ENCODE measurements at regions not wholly inside any gene's neighbourhood (a gene's known extent, or its start where the extent isn't known, plus 50 kb on each side); places are given as distances from the start of the nearest gene placed in this dataset.
A peak's percentile ranks its signal among the peaks of the same experiment; 100 is the strongest.
"Not testable (repeated sequence)": the region's sequence is repeated elsewhere in the genome, so short reads cannot be mapped to it uniquely, and the experiment has no call there.

GRCh38 chr1:166433404-166434304 lies 266.9 kb upstream of the FAM78B start:
- not testable (repeated sequence) for H2BK120ac ChIP-seq (ENCODE audit: low read depth, low read length); H3K4ac ChIP-seq (ENCODE audit: low read depth in 1 of 2, low read length in 2 of 2); H2BK15ac ChIP-seq (ENCODE audit: low read depth, poor library complexity, severe bottlenecking); H3K27me3 ChIP-seq (ENCODE audit: control insufficient read depth in 1 of 2, insufficient read depth in 1 of 2, low read length in 2 of 2); H2AFZ ChIP-seq (ENCODE audit: low read depth, low read length); H3K18ac ChIP-seq (ENCODE audit: low read depth in 1 of 2, low read length in 2 of 2); H4K8ac ChIP-seq (ENCODE audit: low read length); H2AK5ac ChIP-seq (ENCODE audit: low read length, severe bottlenecking); H3K23ac ChIP-seq (ENCODE audit: low read length in 2 of 2); H3K9ac ChIP-seq (ENCODE audit: low read length); H2BK5ac ChIP-seq (ENCODE audit: low read depth, low read length, poor library complexity, severe bottlenecking); H3K4me2 ChIP-seq (ENCODE audit: low read length, poor library complexity, severe bottlenecking); H3K9me3 ChIP-seq (ENCODE audit: control insufficient read depth, low read length); H3K27ac ChIP-seq (ENCODE audit: low read length, poor library complexity, severe bottlenecking); H3K4me1 ChIP-seq (ENCODE audit: control insufficient read depth, insufficient read depth, low read depth, low read length); H3K14ac ChIP-seq (ENCODE audit: low read length in 2 of 2); H3K79me1 ChIP-seq (replicated peaks; ENCODE audit: low read length, poor library complexity, severe bottlenecking); H4K91ac ChIP-seq (ENCODE audit: low read length); H3K4me3 ChIP-seq (ENCODE audit: insufficient read depth in 1 of 2, low read depth in 1 of 2, low read length in 2 of 2); H2BK12ac ChIP-seq (ENCODE audit: low read length in 2 of 2); H3K36me3 ChIP-seq (ENCODE audit: control insufficient read depth in 1 of 2, insufficient read depth in 2 of 2, low read depth in 1 of 2, low read length in 2 of 2)
- WGBS: 37% methylated on average over 5 of the region's 7 CpGs
- DNase-seq: peak; percentile 3

- no peak overlapping the region for H2AFZ ChIP-seq (ENCODE audit: low read depth, low read length)
- no peak overlapping the region for H3K14ac ChIP-seq (ENCODE audit: low read length in 2 of 2)
- no peak overlapping the region for H3K23ac ChIP-seq (ENCODE audit: low read length in 2 of 2)
- no peak overlapping the region for H2BK5ac ChIP-seq (ENCODE audit: low read depth, low read length, poor library complexity, severe bottlenecking)
- H4K8ac ChIP-seq (ENCODE audit: low read length): no peak overlapping the region
- no peak overlapping the region for H2AK5ac ChIP-seq (ENCODE audit: low read length, severe bottlenecking)
- H4K91ac ChIP-seq (ENCODE audit: low read length): no peak overlapping the region
- H2BK12ac ChIP-seq (ENCODE audit: low read length in 2 of 2): no peak overlapping the region
- H3K4me2 ChIP-seq (ENCODE audit: low read length, poor library complexity, severe bottlenecking): no peak overlapping the region
- H3K27ac ChIP-seq (ENCODE audit: low read length, poor library complexity, severe bottlenecking): no peak overlapping the region
- 40% methylated on average over 1 of the region's 2 CpGs for WGBS
- H3K4me3 ChIP-seq (ENCODE audit: insufficient read depth in 1 of 2, low read depth in 1 of 2, low read length in 2 of 2): no peak overlapping the region
- no peaks in the 10 kb centered on the region for H3K36me3 ChIP-seq (ENCODE audit: control insufficient read depth in 1 of 2, insufficient read depth in 2 of 2, low read depth in 1 of 2, low read length in 2 of 2)
- DNase-seq: no peak
- H3K4ac ChIP-seq (ENCODE audit: low read depth in 1 of 2, low read length in 2 of 2): no peak overlapping the region
- no peaks in the 10 kb centered on the region for H3K79me1 ChIP-seq (replicated peaks; ENCODE audit: low read length, poor library complexity, severe bottlenecking)
- H2BK120ac ChIP-seq (ENCODE audit: low read depth, low read length): no peak overlapping the region
- H2BK15ac ChIP-seq (ENCODE audit: low read depth, poor library complexity, severe bottlenecking): no peak overlapping the region
- no peak overlapping the region for H3K18ac ChIP-seq (ENCODE audit: low read depth in 1 of 2, low read length in 2 of 2)
- H3K9me3 ChIP-seq (ENCODE audit: control insufficient read depth, low read length): no peaks in the 10 kb centered on the region
- no peaks in the 10 kb centered on the region for H3K27me3 ChIP-seq (ENCODE audit: control insufficient read depth in 1 of 2, insufficient read depth in 1 of 2, low read length in 2 of 2)
- H3K4me1 ChIP-seq (ENCODE audit: control insufficient read depth, insufficient read depth, low read depth, low read length): no peaks in the 10 kb centered on the region
- H3K9ac ChIP-seq (ENCODE audit: low read length): no peak overlapping the region
These were observed 290.9 kb upstream of the FAM78B start for GRCh38 chr1:166457700-166458099.

- Histone ChIP-seq H3K23ac (ENCODE audit: low read length in 2 of 2) (no peak overlapping the region), H2AK5ac (ENCODE audit: low read length, severe bottlenecking) (no peak overlapping the region), H3K9ac (ENCODE audit: low read length) (no peak overlapping the region), H3K79me1 (replicated peaks; ENCODE audit: low read length, poor library complexity, severe bottlenecking) (no peaks in the 10 kb centered on the region), H3K27ac (ENCODE audit: low read length, poor library complexity, severe bottlenecking) (no peak overlapping the region), H3K4me3 (ENCODE audit: insufficient read depth in 1 of 2, low read depth in 1 of 2, low read length in 2 of 2) (no peak overlapping the region), H3K4me1 (ENCODE audit: control insufficient read depth, insufficient read depth, low read depth, low read length) (no peaks in the 10 kb centered on the region), H3K36me3 (ENCODE audit: control insufficient read depth in 1 of 2, insufficient read depth in 2 of 2, low read depth in 1 of 2, low read length in 2 of 2) (no peaks in the 10 kb centered on the region), H3K18ac (ENCODE audit: low read depth in 1 of 2, low read length in 2 of 2) (no peak overlapping the region), H2BK120ac (ENCODE audit: low read depth, low read length) (no peak overlapping the region), H3K27me3 (ENCODE audit: control insufficient read depth in 1 of 2, insufficient read depth in 1 of 2, low read length in 2 of 2) (no peaks in the 10 kb centered on the region), H2BK12ac (ENCODE audit: low read length in 2 of 2) (no peak overlapping the region), H2AFZ (ENCODE audit: low read depth, low read length) (no peak overlapping the region), H3K4me2 (ENCODE audit: low read length, poor library complexity, severe bottlenecking) (no peak overlapping the region), H3K14ac (ENCODE audit: low read length in 2 of 2) (no peak overlapping the region), H2BK5ac (ENCODE audit: low read depth, low read length, poor library complexity, severe bottlenecking) (no peak overlapping the region), H3K4ac (ENCODE audit: low read depth in 1 of 2, low read length in 2 of 2) (no peak overlapping the region), H4K91ac (ENCODE audit: low read length) (no peak overlapping the region), H4K8ac (ENCODE audit: low read length) (no peak overlapping the region), H2BK15ac (ENCODE audit: low read depth, poor library complexity, severe bottlenecking) (no peak overlapping the region), H3K9me3 (ENCODE audit: control insufficient read depth, low read length) (no peaks in the 10 kb centered on the region)
- DNase-seq: no peak
- WGBS: 100% methylated on average over 1 of the region's 1 CpG
These were observed 297.5 kb upstream of the FAM78B start for GRCh38 chr1:166464333-166464732.

GRCh38 chr1:166470014-166470413 lies 303.2 kb upstream of the FAM78B start:
- Histone ChIP-seq H3K79me1 (replicated peaks; ENCODE audit: low read length, poor library complexity, severe bottlenecking) (no peaks in the 10 kb centered on the region), H3K18ac (ENCODE audit: low read depth in 1 of 2, low read length in 2 of 2) (no peak overlapping the region), H2BK120ac (ENCODE audit: low read depth, low read length) (no peak overlapping the region), H2BK12ac (ENCODE audit: low read length in 2 of 2) (no peak overlapping the region), H3K23ac (ENCODE audit: low read length in 2 of 2) (no peak overlapping the region), H3K4me3 (ENCODE audit: insufficient read depth in 1 of 2, low read depth in 1 of 2, low read length in 2 of 2) (no peak overlapping the region), H2AFZ (ENCODE audit: low read depth, low read length) (no peak overlapping the region), H3K4me2 (ENCODE audit: low read length, poor library complexity, severe bottlenecking) (no peak overlapping the region), H2BK5ac (ENCODE audit: low read depth, low read length, poor library complexity, severe bottlenecking) (no peak overlapping the region), H2AK5ac (ENCODE audit: low read length, severe bottlenecking) (no peak overlapping the region), H3K14ac (ENCODE audit: low read length in 2 of 2) (no peak overlapping the region), H3K9me3 (ENCODE audit: control insufficient read depth, low read length) (no peaks in the 10 kb centered on the region), H3K36me3 (ENCODE audit: control insufficient read depth in 1 of 2, insufficient read depth in 2 of 2, low read depth in 1 of 2, low read length in 2 of 2) (no peaks in the 10 kb centered on the region), H3K27me3 (ENCODE audit: control insufficient read depth in 1 of 2, insufficient read depth in 1 of 2, low read length in 2 of 2) (peaks cover 0 to 4% of the 10 kb centered on the region in 2 experiments), H2BK15ac (ENCODE audit: low read depth, poor library complexity, severe bottlenecking) (no peak overlapping the region), H3K4me1 (ENCODE audit: control insufficient read depth, insufficient read depth, low read depth, low read length) (no peaks in the 10 kb centered on the region), H3K9ac (ENCODE audit: low read length) (no peak overlapping the region), H3K4ac (ENCODE audit: low read depth in 1 of 2, low read length in 2 of 2) (no peak overlapping the region), H4K8ac (ENCODE audit: low read length) (no peak overlapping the region), H4K91ac (ENCODE audit: low read length) (no peak overlapping the region), H3K27ac (ENCODE audit: low read length, poor library complexity, severe bottlenecking) (no peak overlapping the region)
- 100% methylated on average over 1 of the region's 2 CpGs for WGBS
- DNase-seq: no peak

All from mesenchymal stem cell (in vitro differentiated cells and primary cell).